HL-60 (cell line): ENCODE measurements at regions not wholly inside any gene's neighbourhood (a gene's known extent, or its start where the extent isn't known, plus 50 kb on each side); places are given as distances from the start of the nearest gene placed in this dataset.

Source experiments
- GABPA ChIP-seq: IDR thresholded peaks from 2 replicates; pipeline ENCODE4 v1.6.1; 2012; ENCODE audit warnings: low read depth
- POLR2AphosphoS5 ChIP-seq: IDR thresholded peaks from 2 replicates; pipeline ENCODE4 v1.6.1; 2012; ENCODE audit warnings: low read depth
- SPI1 ChIP-seq: IDR thresholded peaks from 2 replicates; pipeline ENCODE4 v1.6.1; 2012; ENCODE audit warnings: low read depth, mild to moderate bottlenecking, borderline replicate concordance
- TF ChIP-seq, protein P1 (sequence below): IDR thresholded peaks from 2 replicates; pipeline ENCODE4 v1.6.1; 2012; ENCODE audit warnings: low read depth; ENCODE audit not compliant: insufficient replicate concordance
- TF ChIP-seq, protein P2 (sequence below): IDR thresholded peaks from one replicate; pipeline ENCODE4 v1.5.1; 2011; ENCODE audit warnings: low read length, control low read depth, inconsistent platforms; ENCODE audit not compliant: insufficient read depth

DNA sequence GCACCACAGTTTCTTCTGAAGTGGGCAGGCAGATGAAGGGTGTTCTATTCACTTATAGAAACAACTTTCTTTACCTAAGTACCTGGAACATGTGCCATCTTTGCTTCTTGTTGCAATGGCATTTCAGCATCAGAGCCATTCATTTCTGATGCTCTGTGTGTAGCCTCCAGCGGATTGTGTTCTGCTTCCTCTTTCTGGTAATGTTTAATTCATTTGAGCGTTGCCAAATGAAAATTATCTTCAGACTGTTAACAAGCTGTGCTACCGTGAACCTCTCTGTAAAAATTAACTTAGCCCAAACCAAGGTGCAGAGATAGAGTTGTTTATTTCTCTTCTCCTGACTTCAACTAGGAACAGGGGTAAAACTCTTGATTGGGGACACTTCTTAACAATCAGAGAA lies 302.0 kb downstream of the EDEM1 start:
- TF ChIP-seq, protein P1, sequence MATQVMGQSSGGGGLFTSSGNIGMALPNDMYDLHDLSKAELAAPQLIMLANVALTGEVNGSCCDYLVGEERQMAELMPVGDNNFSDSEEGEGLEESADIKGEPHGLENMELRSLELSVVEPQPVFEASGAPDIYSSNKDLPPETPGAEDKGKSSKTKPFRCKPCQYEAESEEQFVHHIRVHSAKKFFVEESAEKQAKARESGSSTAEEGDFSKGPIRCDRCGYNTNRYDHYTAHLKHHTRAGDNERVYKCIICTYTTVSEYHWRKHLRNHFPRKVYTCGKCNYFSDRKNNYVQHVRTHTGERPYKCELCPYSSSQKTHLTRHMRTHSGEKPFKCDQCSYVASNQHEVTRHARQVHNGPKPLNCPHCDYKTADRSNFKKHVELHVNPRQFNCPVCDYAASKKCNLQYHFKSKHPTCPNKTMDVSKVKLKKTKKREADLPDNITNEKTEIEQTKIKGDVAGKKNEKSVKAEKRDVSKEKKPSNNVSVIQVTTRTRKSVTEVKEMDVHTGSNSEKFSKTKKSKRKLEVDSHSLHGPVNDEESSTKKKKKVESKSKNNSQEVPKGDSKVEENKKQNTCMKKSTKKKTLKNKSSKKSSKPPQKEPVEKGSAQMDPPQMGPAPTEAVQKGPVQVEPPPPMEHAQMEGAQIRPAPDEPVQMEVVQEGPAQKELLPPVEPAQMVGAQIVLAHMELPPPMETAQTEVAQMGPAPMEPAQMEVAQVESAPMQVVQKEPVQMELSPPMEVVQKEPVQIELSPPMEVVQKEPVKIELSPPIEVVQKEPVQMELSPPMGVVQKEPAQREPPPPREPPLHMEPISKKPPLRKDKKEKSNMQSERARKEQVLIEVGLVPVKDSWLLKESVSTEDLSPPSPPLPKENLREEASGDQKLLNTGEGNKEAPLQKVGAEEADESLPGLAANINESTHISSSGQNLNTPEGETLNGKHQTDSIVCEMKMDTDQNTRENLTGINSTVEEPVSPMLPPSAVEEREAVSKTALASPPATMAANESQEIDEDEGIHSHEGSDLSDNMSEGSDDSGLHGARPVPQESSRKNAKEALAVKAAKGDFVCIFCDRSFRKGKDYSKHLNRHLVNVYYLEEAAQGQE, result no peak
- TF ChIP-seq POLR2AphosphoS5, result no peak
- TF ChIP-seq, protein P2, sequence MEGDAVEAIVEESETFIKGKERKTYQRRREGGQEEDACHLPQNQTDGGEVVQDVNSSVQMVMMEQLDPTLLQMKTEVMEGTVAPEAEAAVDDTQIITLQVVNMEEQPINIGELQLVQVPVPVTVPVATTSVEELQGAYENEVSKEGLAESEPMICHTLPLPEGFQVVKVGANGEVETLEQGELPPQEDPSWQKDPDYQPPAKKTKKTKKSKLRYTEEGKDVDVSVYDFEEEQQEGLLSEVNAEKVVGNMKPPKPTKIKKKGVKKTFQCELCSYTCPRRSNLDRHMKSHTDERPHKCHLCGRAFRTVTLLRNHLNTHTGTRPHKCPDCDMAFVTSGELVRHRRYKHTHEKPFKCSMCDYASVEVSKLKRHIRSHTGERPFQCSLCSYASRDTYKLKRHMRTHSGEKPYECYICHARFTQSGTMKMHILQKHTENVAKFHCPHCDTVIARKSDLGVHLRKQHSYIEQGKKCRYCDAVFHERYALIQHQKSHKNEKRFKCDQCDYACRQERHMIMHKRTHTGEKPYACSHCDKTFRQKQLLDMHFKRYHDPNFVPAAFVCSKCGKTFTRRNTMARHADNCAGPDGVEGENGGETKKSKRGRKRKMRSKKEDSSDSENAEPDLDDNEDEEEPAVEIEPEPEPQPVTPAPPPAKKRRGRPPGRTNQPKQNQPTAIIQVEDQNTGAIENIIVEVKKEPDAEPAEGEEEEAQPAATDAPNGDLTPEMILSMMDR, result no peak
- peak; percentile 21; the same call in 1 of the 2 replicates for TF ChIP-seq SPI1
- TF ChIP-seq GABPA, result no peak
